GM19463 (cell line): ENCODE measurements at regions not wholly inside any gene's neighbourhood (a gene's known extent, or its start where the extent isn't known, plus 50 kb on each side); places are given as distances from the start of the nearest gene placed in this dataset.

Source experiments
- ATAC-seq: cut with Tn5 transposase; IDR thresholded peaks from one replicate; pipeline ENCODE4 v1.9.1; 2021; ENCODE audit warnings: mild to moderate bottlenecking, moderate library complexity; ENCODE audit not compliant: unreplicated experiment

- ATAC-seq: no peak
Observed at GRCh38 chr2:220036431-220036830, 409.0 kb downstream of the SLC4A3 start.

GRCh38 chr2:220040346-220040745, 412.9 kb downstream of the SLC4A3 start:
- ATAC-seq: no peak

GRCh38 chr2:220041447-220041846, 414.0 kb downstream of the SLC4A3 start:
- no peak for ATAC-seq

- no peak for ATAC-seq
Observed at GRCh38 chr2:220043155-220043989, 415.9 kb downstream of the SLC4A3 start.

- no peak for ATAC-seq
Observed at GRCh38 chr2:220043990-220044335, 416.5 kb downstream of the SLC4A3 start.

GRCh38 chr2:220044383-220044782, 417.0 kb downstream of the SLC4A3 start:
- no peak for ATAC-seq

GRCh38 chr2:220046507-220046906, 419.1 kb downstream of the SLC4A3 start:
- ATAC-seq: no peak

GRCh38 chr2:220051716-220052115, 424.3 kb downstream of the SLC4A3 start:
- no peak for ATAC-seq

GRCh38 chr2:220053919-220054318, 426.5 kb downstream of the SLC4A3 start:
- ATAC-seq: no peak

- no peak for ATAC-seq
Observed at GRCh38 chr2:220057391-220057790, 430.0 kb downstream of the SLC4A3 start.

GRCh38 chr2:220057916-220058315, 430.5 kb downstream of the SLC4A3 start:
- ATAC-seq: no peak

- no peak for ATAC-seq
Observed at GRCh38 chr2:220064111-220065030, 436.9 kb downstream of the SLC4A3 start.

GRCh38 chr2:220065581-220065980, 438.2 kb downstream of the SLC4A3 start:
- no peak for ATAC-seq

- ATAC-seq: no peak
Observed at GRCh38 chr2:220068846-220069245, 441.4 kb downstream of the SLC4A3 start.

GRCh38 chr2:220070349-220070748, 442.9 kb downstream of the SLC4A3 start:
- no peak for ATAC-seq

GRCh38 chr2:220071696-220072095, 444.3 kb downstream of the SLC4A3 start:
- no peak for ATAC-seq

GRCh38 chr2:220072669-220073220, 445.3 kb downstream of the SLC4A3 start:
- ATAC-seq: no peak

GRCh38 chr2:220075835-220076234, 448.4 kb downstream of the SLC4A3 start:
- no peak for ATAC-seq

GRCh38 chr2:220076734-220077133, 449.3 kb downstream of the SLC4A3 start:
- ATAC-seq: no peak

- no peak for ATAC-seq
Observed at GRCh38 chr2:220077488-220077887, 450.1 kb downstream of the SLC4A3 start.

GRCh38 chr2:220078439-220078838, 451.0 kb downstream of the SLC4A3 start:
- ATAC-seq: no peak

GRCh38 chr2:220079595-220079994, 452.2 kb downstream of the SLC4A3 start:
- ATAC-seq: no peak
